SK-N-SH (cell line): ENCODE measurements at regions not wholly inside any gene's neighbourhood (a gene's known extent, or its start where the extent isn't known, plus 50 kb on each side); places are given as distances from the start of the nearest gene placed in this dataset.
"Not testable (repeated sequence)": the region's sequence is repeated elsewhere in the genome, so short reads cannot be mapped to it uniquely, and the experiment has no call there.

ENCODE experiments used
- CTCF ChIA-PET: fragments of 300-600, 350-600 bp; formaldehyde crosslinking; extraction: SDS; loops from one replicate; lab custom pipeline; 2021; lab: Yijun Ruan, JAX
- POLR2A ChIA-PET: fragments of 350-600 bp; sonication (Branson Sonifier 250); formaldehyde crosslinking; extraction: SDS; loops from one replicate; lab custom pipeline; 2020; ENCODE audit warnings: antibody characterized with exemption, inconsistent platforms; lab: Yijun Ruan, JAX
- DNase-seq: peaks from one replicate; pipeline ENCODE4 v3.0.0; 2012
- H2AFZ ChIP-seq: fragments of 200-600 bp; sonication (generic); 2 replicates; pipeline ENCODE4 v1.8.1; 2016; ENCODE audit warnings: antibody characterized with exemption, mild to moderate bottlenecking, low read depth
- H3F3A ChIP-seq: fragments of 200-600 bp; sonication (generic); replicated peaks from 2 replicates; pipeline ENCODE3; 2016; ENCODE audit warnings: antibody characterized with exemption, mild to moderate bottlenecking; ENCODE audit not compliant: insufficient read depth
- H3K27ac ChIP-seq, 2 experiments: fragments of 200-500 bp in 1 of 2; fragments of 200-600 bp in 1 of 2; sonication (Bioruptor generic) in 1 of 2; sonication (generic), shearing (Covaris generic) in 1 of 2; 2 replicates each; pipeline versions ENCODE4 v1.5.1 to v1.6.1; 2014 to 2016; ENCODE audit warnings: low read depth in 2 of 2, inconsistent platforms in 1 of 2, low read length in 1 of 2, mild to moderate bottlenecking in 1 of 2, mixed read lengths in 1 of 2
- H3K27me3 ChIP-seq: fragments of 200-600 bp; sonication (generic), shearing (Covaris generic); 2 replicates; pipeline ENCODE4 v1.6.1; 2016; ENCODE audit warnings: mixed run types; ENCODE audit not compliant: insufficient read depth
- H3K36me3 ChIP-seq, 2 experiments: fragments of 200-500 bp in 1 of 2; fragments of 200-600 bp in 1 of 2; sonication (Bioruptor generic) in 1 of 2; sonication (generic) in 1 of 2; replicated peaks in 1 of 2; 2 replicates each; pipeline versions ENCODE3 to v1.5.1; 2014 to 2016; ENCODE audit warnings: low read length in 1 of 2, mild to moderate bottlenecking in 1 of 2; ENCODE audit not compliant: insufficient read depth in 2 of 2, control insufficient read depth in 1 of 2
- H3K4me1 ChIP-seq, 2 experiments: fragments of 200-500 bp in 1 of 2; fragments of 200-600 bp in 1 of 2; sonication (Bioruptor generic) in 1 of 2; sonication (generic), shearing (Covaris generic) in 1 of 2; 2 replicates each; pipeline versions ENCODE4 v1.5.1 to v1.6.1; 2014 to 2016; ENCODE audit warnings: low read depth in 1 of 2, low read length in 1 of 2, mixed run types in 1 of 2; ENCODE audit not compliant: insufficient read depth in 2 of 2, control insufficient read depth in 1 of 2
- H3K4me2 ChIP-seq: fragments of 200-600 bp; sonication (generic), shearing (Covaris generic); 2 replicates; pipeline ENCODE4 v1.6.1; 2017; ENCODE audit warnings: mixed run types
- H3K4me3 ChIP-seq, 2 experiments: fragments of 200-500 bp in 1 of 2; fragments of 200-600 bp in 1 of 2; sonication (Bioruptor generic) in 1 of 2; sonication (generic), shearing (Covaris generic) in 1 of 2; 2 replicates each; pipeline versions ENCODE4 v1.5.1 to v1.8.1; 2014 to 2016; ENCODE audit warnings: low read depth in 2 of 2, inconsistent platforms in 1 of 2, low read length in 1 of 2, mild to moderate bottlenecking in 1 of 2, mixed read lengths in 1 of 2, moderate library complexity in 1 of 2
- H3K79me2 ChIP-seq: fragments of 200-600 bp; sonication (generic); 2 replicates; pipeline ENCODE4 v1.8.1; 2017; ENCODE audit warnings: mild to moderate bottlenecking; ENCODE audit not compliant: insufficient read depth
- H3K9ac ChIP-seq: fragments of 200-600 bp; sonication (generic); 2 replicates; pipeline ENCODE4 v1.6.1; 2017; ENCODE audit warnings: mixed run types
- H3K9me2 ChIP-seq: fragments of 200-600 bp; sonication (generic); 2 replicates; pipeline ENCODE4 v1.6.1; 2017; ENCODE audit warnings: mixed run types
- H3K9me3 ChIP-seq: fragments of 200-600 bp; sonication (generic); 2 replicates; pipeline ENCODE4 v1.6.1; 2017; ENCODE audit warnings: mixed run types, mild to moderate bottlenecking, moderate library complexity
- H4K20me1 ChIP-seq: fragments of 200-600 bp; sonication (generic); 2 replicates; pipeline ENCODE4 v1.6.1; 2017; ENCODE audit warnings: mild to moderate bottlenecking, mixed run types; ENCODE audit not compliant: insufficient read depth
- CTCF ChIP-seq: fragments of 200-600 bp; sonication (generic); IDR thresholded peaks from 2 replicates; pipeline ENCODE4 v1.6.1; 2017; ENCODE audit warnings: antibody characterized with exemption, mild to moderate bottlenecking, moderate library complexity
- ELF1 ChIP-seq: IDR thresholded peaks from 2 replicates; pipeline ENCODE4 v1.4.0; 2012
- FOSL2 ChIP-seq: IDR thresholded peaks from 2 replicates; pipeline ENCODE4 v1.4.0; 2012; ENCODE audit warnings: low read depth, mild to moderate bottlenecking, moderate library complexity, borderline replicate concordance
- GABPA ChIP-seq: IDR thresholded peaks from 2 replicates; pipeline ENCODE4 v1.4.0; 2012; ENCODE audit warnings: low read depth, mild to moderate bottlenecking
- GATA2 ChIP-seq: sonication (generic); formaldehyde crosslinking; IDR thresholded peaks from 2 replicates; pipeline ENCODE4 v1.5.0; 2020; ENCODE audit warnings: mild to moderate bottlenecking, missing genetic modification reagents
- NRF1 ChIP-seq: IDR thresholded peaks from 2 replicates; pipeline ENCODE4 v1.6.1; 2012; ENCODE audit warnings: low read depth, mild to moderate bottlenecking, low read length
- PBX3 ChIP-seq: IDR thresholded peaks from 2 replicates; pipeline ENCODE4; 2012
- POLR2AphosphoS5 ChIP-seq: IDR thresholded peaks from 2 replicates; pipeline ENCODE4 v1.6.1; 2012; ENCODE audit warnings: low read depth, low read length
- RAD21 ChIP-seq: IDR thresholded peaks from 2 replicates; pipeline ENCODE4 v1.6.1; 2012; ENCODE audit warnings: mild to moderate bottlenecking, low read length
- RCOR1 ChIP-seq: fragments of 150-350 bp; IDR thresholded peaks from 2 replicates; pipeline ENCODE4 v1.6.1; 2017; ENCODE audit warnings: antibody characterized with exemption, low read length
- RFX5 ChIP-seq: IDR thresholded peaks from 2 replicates; pipeline ENCODE4 v1.6.1; 2012; ENCODE audit warnings: mild to moderate bottlenecking, improper control_type of control experiment, low read length
- RXRA ChIP-seq: IDR thresholded peaks from 2 replicates; pipeline ENCODE4 v1.4.0; 2012; ENCODE audit warnings: low read depth, mild to moderate bottlenecking, borderline replicate concordance
- TAF1 ChIP-seq: IDR thresholded peaks from 2 replicates; pipeline ENCODE4 v1.6.1; 2012; ENCODE audit warnings: low read depth, mild to moderate bottlenecking, low read length, moderate library complexity, borderline replicate concordance
- ZBTB33 ChIP-seq: IDR thresholded peaks from 2 replicates; pipeline ENCODE4 v1.4.0; 2012; ENCODE audit warnings: low read depth, borderline replicate concordance
- WGBS: methylation state at CpG from one replicate; pipeline ENCODE4 v1.1.6; 2017; ENCODE audit warnings: low lambda C conversion rate; 5-methylcytosine and 5-hydroxymethylcytosine counted together

- POLR2A ChIA-PET: no interaction called here
- H3K9ac ChIP-seq: no peak overlapping the region
- no peaks in the 10 kb centered on the region for H3K9me3 ChIP-seq
- peaks cover 0 to 2% of the 10 kb centered on the region in 2 experiments; a peak in 2 of 4 replicates for H3K4me1 ChIP-seq
- CTCF ChIA-PET: no interaction called here
- H3K36me3 ChIP-seq: no peaks in the 10 kb centered on the region
- DNase-seq: no peak
- H3F3A ChIP-seq: no peaks in the 10 kb centered on the region
- WGBS: 17% methylated on average over 1 of the region's 1 CpG
- H2AFZ ChIP-seq: no peak overlapping the region
- no peak overlapping the region for H3K4me3 ChIP-seq
- H3K27ac ChIP-seq: no peak overlapping the region
- H4K20me1 ChIP-seq: no peaks in the 10 kb centered on the region
- H3K27me3 ChIP-seq: no peaks in the 10 kb centered on the region
- H3K4me2 ChIP-seq: no peak overlapping the region
- no peaks in the 10 kb centered on the region for H3K79me2 ChIP-seq
- no peaks in the 10 kb centered on the region for H3K9me2 ChIP-seq
- no peak for TF ChIP-seq ZBTB33
- no peak for TF ChIP-seq PBX3
- TF ChIP-seq NRF1: no peak
- TF ChIP-seq GABPA: no peak
- TF ChIP-seq RCOR1: no peak
- no peak for TF ChIP-seq POLR2AphosphoS5
- TF ChIP-seq GATA2 (CRISPR knock-in tag): no peak
- no peak for TF ChIP-seq CTCF
- no peak for TF ChIP-seq RAD21
- TF ChIP-seq FOSL2: no peak
- TF ChIP-seq ELF1: no peak
- TF ChIP-seq RFX5: no peak
- TF ChIP-seq RXRA: no peak
These were observed 107.2 kb upstream of the GBE1 start for GRCh38 chr3:81868597-81868996.

GRCh38 chr3:81867875-81868274 lies 106.4 kb upstream of the GBE1 start:
- Histone ChIP-seq H2AFZ (no peak overlapping the region), H4K20me1 (no peaks in the 10 kb centered on the region), H3K9me3 (no peaks in the 10 kb centered on the region), H3F3A (no peaks in the 10 kb centered on the region), H3K9me2 (no peaks in the 10 kb centered on the region), H3K79me2 (no peaks in the 10 kb centered on the region), H3K36me3 (no peaks in the 10 kb centered on the region), H3K4me3 (no peak overlapping the region), H3K4me2 (no peak overlapping the region), H3K9ac (no peak overlapping the region), H3K27me3 (no peaks in the 10 kb centered on the region; the same call in 1 of the 2 replicates), H3K4me1 (peaks cover 0 to 2% of the 10 kb centered on the region in 2 experiments; a peak in 2 of 4 replicates), H3K27ac (no peak overlapping the region)
- ChIA-PET POLR2A (no interaction called here), CTCF (no interaction called here)
- no peak for TF ChIP-seq TAF1
- DNase-seq: no peak
- WGBS: 49% methylated on average over 2 of the region's 2 CpGs

GRCh38 chr3:81865164-81865563 lies 103.7 kb upstream of the GBE1 start:
- H3K36me3 ChIP-seq, H3K27ac ChIP-seq, H2AFZ ChIP-seq, H3K79me2 ChIP-seq, H3F3A ChIP-seq, CTCF ChIA-PET, H3K9me2 ChIP-seq, H3K9me3 ChIP-seq, H3K9ac ChIP-seq, H3K4me2 ChIP-seq, H3K4me1 ChIP-seq, H3K4me3 ChIP-seq, DNase-seq, H4K20me1 ChIP-seq, H3K27me3 ChIP-seq, POLR2A ChIA-PET: not testable (repeated sequence)
- WGBS: 58% methylated on average over 5 of the region's 5 CpGs
